ENCODE measurements at regions not wholly inside any gene's neighbourhood (a gene's known extent, or its start where the extent isn't known, plus 50 kb on each side); places are given as distances from the start of the nearest gene placed in this dataset.
"Not testable (repeated sequence)": the region's sequence is repeated elsewhere in the genome, so short reads cannot be mapped to it uniquely, and the experiment has no call there.

DNA sequence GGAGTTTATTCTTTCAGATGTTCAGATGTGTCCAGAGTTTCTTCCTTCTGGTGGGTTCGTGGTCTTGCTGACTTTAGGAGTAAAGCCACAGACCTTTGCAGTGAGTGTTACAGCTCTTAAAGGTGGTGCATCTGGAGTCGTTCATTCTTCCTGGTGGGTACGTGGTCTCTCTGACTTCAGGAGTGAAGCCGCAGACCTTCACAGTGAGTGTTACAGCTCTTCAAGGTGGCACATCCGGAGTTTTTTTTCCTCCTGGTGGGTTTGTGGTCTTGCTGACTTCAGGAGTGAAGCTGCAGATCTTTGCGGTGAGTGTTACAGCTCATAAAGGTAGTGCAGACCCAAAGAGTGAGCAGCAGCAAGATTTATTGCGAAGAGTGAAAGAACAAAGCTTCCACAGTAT lies 1263.2 kb downstream of the REEP3 start:
- not testable (repeated sequence) for DNase-seq

DNA sequence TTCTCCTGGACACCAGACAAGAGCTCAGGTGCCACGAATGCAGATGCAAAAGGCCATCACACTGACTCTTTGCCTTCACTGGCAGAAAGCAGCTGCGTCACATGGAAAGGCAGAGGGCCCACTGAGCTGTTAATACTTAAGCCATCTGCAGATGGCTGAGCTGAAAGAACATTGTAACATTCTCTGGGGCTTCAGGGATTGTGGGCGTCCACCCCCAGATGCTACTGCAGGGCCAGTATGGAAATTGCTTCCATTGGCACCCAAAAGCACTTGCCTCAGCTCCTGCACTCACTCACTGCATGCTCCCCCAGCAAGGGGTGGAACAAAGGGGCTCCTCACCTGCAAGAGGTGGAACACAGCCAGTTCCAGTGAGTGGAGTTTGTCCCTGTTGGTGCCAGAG lies 1264.6 kb downstream of the REEP3 start:
- no peak for DNase-seq

DNA sequence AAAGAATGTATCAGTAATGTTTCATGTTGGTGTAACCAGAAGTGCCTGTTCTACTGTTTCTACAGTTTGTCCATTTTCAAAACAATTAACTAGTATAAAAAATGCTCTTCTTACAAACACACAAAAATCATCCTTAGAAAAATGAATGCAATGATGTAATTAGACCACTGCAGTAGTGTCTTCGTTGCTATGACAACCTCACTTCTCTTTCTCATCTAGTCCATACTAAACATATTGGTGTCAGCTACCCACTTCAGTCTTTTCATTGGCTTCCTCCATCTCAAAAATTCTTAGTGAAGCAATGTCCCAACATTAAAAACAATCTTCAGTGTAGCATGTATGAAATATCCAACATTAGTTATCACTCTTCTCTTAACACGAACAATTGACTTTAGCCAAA lies 1265.8 kb downstream of the REEP3 start:
- no peak for DNase-seq

DNA sequence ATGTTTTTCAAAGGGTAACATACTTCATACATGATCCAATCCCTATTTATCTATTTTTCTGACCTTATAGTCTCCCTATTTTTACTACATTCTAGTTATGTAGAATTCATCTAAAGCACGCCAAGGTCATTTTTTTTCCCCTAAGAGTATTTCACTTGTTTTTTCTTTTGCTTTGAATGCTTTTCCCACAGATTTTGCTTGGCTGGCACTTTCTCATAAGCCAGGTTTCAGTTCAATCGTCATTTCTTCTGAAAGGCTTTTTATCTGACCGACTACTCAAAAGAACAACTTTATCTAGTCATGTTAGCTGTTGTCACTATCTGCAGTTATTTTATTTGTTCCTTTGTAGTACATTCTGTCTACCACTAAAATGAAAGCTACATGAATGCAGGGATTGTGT lies 1274.6 kb downstream of the REEP3 start:
- DNase-seq: no peak

DNA sequence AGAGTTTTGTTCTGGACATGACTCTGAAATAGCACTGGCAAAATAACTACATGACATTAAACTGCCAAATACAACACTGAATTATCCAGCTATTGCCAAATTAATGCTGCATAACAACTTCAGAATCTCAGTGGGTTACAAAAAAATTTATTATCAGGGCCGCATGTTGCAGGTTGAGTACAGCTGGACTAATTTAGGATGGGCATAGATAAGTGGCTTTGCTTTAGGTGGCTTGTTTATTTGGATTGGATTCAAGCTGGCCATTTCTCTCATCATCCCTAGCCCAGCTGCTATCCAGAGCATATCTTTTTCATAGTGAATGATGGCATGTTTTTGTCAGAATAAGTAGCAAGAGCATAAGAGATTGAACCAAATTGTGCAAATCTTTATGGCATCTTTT lies 1277.1 kb downstream of the REEP3 start:
- DNase-seq: no peak

DNA sequence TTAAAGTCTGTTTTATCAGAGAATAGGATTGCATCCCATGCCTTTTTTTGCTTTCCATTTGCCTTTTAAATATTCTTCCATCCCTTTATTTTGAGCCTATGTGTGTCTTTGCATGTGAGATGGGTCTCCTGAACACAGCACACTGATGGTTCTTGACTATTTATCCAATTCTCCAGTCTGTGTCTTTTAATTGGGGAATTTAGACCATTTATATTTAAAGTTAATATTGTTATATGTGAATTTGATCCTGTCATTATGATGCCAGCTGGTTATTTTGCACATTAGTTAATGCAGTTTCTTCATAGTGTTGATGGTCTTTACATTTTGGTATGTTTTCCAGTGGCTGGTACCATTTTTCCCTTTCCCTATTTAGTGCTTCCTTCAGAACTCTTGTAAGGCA lies 1287.0 kb downstream of the REEP3 start:
- DNase-seq: not testable (repeated sequence)

DNA sequence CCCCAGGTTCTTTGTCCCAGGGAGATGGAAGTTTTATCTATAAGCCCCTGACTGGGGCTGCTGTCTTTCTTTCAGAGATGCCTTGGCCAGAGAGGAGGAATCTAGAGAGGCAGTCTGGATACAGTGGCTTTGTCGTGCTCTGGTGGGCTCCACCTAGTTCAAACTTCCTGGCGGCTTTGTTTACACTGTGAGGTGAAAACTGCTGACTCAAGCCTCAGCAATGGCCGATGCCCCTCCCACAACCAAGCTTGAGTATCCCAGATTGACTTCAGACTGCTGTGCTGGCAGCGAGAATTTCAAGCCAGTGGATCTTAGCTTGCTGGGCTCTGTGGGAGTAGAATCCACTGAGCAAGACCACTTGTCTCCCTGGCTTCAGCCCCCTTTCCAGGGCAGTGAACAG lies 1288.8 kb downstream of the REEP3 start:
- not testable (repeated sequence) for DNase-seq

DNA sequence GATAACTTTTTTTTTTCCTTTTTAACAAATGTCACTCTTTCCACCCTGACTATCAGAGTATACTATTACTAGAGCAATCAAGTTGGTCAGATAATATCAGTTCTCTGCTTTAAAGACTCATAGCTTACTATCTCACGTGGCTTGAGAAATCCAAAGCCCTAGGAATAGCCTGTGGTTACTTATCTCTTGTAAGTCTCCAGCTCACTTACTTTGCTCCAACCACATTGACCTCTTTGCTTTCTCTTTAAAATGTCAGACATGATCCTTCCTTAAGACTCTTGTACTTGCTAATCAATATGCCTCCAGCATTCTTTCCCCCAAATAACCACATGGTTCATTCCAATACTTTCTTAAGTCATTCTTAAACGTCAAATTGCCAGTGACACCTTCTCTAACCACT lies 1292.2 kb downstream of the REEP3 start:
- no peak for DNase-seq

DNA sequence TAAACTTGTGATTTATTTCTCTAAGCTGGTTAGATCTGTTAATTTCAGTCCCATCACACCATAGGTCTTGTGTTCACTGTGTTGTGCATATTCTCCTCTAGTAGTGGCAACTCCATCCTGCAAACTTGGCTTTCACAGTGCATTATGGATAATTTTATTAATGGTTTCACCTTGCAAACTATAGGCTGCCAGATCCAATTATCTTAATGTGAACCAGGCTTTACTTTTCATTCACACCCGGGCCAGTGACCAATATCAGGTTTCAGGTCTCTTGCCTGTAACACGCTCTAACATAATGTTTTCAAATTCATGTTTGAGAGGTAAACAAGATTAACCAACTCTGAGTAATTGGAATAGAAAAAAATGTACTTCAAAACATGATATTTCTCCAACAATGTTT lies 1293.0 kb downstream of the REEP3 start:
- no peak for DNase-seq

DNA sequence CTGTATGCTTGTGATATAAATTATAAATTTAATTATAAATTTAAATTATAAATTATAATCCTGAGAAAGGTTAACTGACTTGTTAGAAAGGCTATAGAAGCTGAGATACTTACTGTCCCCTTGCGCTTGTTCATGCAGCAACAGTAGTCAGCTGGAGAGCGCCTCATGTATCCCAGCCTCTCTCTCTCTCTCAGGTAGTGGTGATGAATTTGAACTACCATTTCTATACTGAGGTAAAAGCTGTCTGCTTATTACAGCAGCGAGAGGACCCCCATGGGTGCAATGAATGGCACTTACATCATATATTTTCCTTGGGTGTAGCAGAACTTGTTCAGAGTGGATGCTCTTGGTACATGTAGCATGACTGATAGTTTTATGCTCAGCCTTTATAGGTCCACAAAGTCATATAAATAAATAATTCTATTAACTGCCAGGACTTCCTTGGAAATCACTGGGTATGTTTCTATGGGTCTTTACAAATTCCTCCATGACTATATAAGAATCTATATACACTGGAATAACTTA lies 1308.7 kb downstream of the REEP3 start:
- DNase-seq: no peak

DNA sequence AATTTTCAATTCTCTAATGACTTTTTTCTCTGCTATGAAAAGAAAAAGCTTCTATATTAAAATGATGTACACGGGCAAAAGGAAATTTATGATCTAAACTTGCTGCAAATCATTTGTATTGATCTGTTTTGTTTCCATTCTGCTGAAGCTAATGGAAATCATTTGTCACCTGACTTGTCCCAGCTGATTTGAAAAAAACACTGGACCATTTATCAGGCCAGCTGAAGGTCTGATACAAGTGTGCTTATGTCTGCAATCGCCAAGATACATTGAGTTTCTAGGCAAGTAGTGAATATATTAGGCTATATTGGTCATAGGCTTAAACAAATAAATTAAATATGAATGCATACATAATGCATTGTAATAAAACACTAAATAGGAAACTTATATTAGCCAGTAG lies 1309.7 kb downstream of the REEP3 start:
- DNase-seq: no peak

DNA sequence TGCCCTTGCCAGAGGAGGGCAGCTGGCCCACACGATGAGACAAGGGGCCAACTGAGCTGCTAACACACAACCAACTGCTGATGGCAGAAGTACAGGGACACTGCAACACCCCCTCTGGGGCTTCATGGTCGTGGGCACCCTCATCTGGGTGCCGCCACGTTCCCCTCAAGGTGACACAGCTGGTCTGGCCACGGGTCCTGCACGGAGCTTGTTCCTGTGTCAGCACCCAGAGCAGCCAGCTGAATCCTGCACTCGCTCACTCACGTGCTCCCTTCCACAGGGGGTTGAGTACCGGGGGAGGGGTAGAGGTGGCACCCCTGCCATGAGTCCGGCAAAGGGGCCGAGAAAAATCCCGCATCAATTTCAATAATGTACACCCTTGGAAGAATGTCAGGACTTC lies 1319.1 kb downstream of the REEP3 start:
- DNase-seq: no peak

DNA sequence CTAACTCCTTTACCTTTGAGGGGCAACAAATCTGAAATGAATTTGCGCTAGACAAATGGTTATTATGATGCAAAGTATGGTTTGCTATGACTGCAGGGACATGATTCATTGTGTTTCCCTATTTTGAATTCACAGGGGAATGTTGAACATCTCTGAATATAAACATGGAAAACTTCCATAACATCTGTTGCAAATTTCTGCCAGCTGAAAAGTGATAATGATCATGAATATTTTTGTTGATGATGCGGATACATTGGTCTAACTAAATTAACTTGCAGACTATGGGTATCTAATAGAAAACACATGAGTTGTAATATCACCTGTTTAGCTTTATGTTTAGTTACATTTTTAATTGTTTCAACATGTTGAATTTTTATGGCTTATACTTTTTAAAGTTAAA lies 1325.5 kb downstream of the REEP3 start:
- DNase-seq: no peak

DNA sequence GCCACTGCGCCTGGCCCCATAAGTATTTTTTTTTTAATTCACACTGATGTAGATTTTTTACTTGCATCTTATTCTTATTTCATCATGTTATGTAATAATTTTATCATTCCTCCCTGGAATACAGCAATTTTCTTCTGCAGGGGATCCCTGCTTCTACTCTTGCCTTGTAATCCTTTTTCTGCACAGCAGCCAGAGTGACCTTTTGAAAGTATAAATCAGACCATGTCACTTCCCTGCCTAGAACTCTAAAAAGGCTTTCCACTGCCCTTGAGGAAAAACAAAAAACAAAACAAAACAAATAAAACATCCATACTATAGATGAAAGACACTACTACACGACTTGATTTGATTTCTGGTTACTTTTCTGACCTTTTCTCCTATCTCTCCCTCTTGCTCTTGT lies 1334.7 kb downstream of the REEP3 start:
- DNase-seq: no peak

DNA sequence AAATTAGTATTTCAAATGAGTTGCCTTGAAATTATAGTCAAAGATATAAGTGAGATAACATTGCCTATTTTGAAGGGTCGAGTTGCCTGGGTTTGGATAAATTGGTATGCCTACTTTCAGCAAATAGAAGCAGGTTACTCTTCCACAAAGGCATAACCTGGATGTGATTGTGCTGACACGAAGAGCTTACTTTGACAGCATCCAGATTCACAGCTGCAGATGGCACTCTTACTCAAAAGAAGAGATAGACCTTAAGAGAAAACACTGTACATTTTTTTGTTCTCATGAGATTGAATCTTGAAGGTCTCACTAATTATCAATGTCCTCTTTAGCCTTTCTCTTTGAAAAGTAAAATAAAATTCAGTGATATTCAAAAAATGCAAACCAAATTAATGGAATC lies 1338.7 kb downstream of the REEP3 start:
- no peak for DNase-seq

DNA sequence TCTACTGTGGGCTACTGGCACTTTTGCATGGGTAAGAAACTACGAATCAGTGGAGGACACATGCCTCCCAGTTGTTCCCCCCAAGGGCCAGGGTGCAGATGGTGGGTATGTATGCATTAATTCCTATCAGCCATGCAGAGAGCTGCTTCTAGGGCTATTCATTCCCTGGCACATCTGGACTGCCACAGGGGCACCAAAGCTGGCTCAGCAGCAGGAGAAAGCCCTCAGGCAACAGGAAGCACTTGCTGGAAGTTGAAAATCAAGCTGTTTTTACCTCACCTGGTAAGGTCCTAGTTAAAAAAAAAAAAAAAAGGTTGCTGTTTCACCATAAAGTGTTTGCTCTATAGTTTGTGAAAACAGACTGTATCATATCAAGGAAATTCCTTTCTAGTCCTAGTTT lies 1342.6 kb downstream of the REEP3 start:
- DNase-seq: no peak

DNA sequence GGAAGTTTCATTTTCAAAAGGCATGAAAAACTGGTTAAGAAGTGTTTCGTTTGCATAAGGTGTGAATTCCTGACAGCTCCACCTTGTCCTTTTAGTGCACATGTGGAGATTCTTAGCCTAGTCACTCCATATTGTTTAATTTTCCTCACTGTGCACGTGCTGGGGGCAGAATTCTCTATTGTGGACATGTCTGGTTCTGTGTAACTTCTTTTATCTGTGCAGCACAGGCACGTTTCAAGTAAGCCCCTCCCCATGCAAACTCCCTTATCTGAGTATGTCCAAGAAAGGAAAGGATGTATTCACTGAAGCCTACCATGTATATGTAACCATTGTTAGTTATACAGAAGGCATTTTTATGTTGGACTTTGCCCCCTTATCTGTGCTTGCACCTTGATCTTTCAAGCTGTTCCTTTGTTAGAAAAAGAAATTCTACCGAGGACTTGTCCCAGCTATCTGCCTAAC lies 1346.3 kb downstream of the REEP3 start:
- no peak for DNase-seq

DNA sequence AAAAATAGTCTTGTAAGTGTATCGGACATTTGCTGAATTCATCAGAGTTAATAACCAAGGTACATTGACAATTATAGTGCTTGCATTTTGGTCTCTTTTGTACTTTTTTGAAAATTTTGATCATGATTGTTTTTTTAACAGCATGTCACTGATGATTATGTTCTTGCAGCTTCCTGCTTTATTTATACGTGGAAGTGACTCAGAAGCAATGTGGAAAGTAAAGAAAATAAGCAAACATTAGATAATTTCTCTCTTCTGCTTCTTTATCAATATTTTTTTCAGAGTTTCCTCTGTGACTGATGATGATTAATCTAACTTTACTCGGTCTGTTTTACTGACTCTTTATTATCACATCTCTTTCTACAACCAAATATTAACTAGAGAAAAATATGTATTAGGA lies 1351.9 kb downstream of the REEP3 start:
- no peak for DNase-seq

DNA sequence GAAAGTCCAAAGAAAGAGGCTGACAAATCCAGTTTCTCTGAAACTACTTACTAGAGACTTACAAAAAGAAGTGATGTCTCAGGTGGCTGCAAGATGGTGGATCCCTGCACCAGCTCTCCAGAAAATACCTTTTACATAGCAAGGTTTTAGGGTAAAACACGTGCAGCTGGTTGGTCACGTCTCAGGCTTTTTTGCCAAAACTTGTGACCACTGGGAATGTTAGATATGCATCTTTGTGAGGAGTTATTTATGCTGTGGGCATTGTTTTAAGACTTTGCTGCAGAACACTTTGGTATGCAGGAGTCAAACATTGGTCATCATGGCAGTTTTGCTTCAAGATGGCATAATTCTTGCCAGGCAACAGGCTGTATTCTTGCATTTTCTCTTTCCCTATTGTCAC lies 1352.8 kb downstream of the REEP3 start:
- DNase-seq: no peak

DNA sequence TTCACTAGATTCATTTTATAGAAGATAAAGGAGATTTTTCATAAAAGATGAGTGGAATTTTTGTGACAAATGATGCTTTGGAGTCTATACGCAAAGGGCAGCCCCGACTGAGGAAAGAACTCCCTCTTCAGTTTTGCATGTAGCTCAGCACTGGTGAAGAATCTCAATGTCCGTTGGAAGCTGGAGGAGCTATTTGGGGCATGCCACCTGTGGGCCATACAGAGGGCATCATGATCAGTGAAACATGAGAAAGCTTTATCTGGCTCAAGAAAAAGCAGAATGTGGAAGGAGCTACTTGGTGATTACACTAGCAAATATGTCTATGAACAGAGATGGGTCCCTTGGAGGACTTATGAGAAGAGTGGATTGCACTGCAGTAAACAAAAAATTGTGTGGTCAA lies 1359.3 kb downstream of the REEP3 start:
- no peak for DNase-seq

DNA sequence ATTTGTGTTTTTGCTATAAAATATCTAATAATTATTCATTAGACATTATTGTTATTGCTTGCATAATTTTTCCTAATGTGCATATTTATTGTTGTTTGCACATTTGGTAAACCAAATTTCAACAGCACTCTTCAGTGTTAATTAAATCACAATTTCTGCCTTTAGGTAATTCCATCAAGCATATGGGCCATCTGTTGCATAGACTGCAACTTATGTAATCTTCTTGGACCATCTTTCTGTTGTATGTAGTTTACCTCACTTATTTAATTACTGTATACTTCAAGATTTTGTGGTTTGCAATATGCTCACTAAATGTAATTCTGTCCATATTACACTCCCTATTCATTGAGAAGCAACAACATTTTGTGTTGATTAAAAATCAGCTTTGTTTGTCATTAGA lies 1360.1 kb downstream of the REEP3 start:
- DNase-seq: no peak

DNA sequence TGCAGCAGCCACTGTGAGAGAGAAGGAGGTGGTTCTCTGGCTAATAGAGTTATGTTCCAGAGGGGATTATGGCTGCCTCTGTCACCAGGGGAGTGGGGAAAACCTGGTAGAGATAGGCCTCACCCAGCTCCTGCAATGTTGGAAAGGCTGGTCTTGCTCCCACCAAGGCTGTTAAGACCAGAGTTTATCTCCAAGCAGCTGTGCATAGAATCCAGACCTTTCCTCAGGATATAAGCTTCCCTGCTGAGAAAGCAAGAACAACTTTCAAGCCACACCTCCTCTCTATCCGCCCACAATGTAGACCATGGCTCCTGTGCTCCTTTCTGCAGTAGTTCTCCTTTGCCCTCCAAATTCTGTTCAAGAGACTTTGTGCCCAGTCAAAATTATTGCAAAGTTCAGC lies 1375.4 kb downstream of the REEP3 start:
- no peak for DNase-seq

DNA sequence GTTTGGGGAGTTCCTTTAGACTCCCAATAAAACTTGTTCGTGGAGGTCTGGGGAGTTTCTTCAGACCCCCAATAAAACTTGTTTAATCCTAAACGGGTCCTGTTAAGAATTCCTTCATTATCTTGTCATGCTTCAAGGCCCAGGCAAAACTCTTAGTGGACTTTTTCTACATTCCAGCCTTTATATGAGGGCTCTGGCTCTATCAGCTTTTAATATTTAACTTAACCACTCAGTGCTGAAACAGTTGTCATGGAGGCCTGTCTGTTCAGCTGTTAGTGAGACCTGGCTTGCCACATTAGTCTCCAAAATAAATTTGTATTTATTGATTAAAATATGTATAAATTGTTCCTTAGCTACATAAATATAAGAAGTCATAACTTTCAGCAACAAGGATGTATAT lies 1385.1 kb downstream of the REEP3 start:
- not testable (repeated sequence) for DNase-seq

DNA sequence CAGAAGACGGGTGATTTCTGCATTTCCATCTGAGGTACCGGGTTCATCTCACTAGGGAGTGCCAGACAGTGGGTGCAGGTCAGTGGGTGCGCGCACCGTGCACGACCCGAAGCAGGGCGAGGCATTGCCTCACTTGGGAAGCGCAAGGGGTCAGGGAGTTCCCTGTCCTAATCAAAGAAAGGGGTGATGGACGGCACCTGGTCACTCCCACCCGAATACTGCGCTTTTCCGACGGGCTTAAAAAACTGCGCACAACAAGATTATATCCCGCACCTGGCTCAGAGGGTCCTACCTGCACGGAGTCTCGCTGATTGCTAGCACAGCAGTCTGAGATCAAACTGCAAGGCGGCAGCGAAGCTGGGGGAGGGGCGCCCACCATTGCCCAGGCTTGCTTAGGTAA lies 1403.1 kb downstream of the REEP3 start:
- not testable (repeated sequence) for DNase-seq

DNA sequence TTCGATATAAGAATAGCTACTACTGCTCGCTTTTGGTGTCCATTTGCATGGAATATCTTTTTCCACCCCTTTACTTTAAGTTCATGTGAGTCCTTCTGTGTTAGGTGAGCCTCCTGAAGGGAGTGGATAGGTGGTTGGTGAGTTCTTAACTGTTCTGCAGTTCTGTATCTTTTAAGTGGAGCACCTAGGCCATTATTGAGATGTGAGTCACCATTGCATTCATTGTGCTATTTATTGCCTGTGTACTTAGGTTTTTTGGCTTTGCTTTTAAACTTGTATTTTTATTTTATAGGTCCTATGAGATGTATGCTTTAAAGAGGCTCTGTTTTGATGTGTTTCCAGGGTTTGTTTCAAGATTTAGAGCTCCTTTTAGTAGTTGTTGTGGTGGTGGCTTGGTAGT lies 1430.8 kb downstream of the REEP3 start:
- DNase-seq: no peak

DNA sequence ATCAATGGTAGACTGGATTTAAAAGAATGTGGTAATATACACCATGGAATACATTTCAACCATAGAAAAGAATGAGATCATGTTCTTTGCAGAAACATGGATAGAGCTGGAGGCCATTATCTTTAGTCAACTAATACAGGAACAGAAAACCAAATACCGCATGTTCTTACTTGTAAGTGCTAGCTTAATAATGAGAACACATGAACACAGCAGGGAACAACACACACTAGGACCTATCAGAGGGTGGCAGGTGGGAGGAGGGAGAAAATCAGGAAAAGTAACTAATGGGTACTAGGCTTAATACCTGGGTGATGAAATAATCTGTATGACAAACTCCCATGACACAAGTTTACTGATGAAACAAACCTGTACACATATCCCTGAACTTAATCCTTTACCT lies 1435.2 kb downstream of the REEP3 start:
- no peak for DNase-seq
